Activated CD4-positive, alpha-beta T cell treated with anti-CD3 and anti-CD28 coated beads, Interleukin-2, amount 50 U/mL, for 4 hours (primary cell): ENCODE measurements at regions not wholly inside any gene's neighbourhood (a gene's known extent, or its start where the extent isn't known, plus 50 kb on each side); places are given as distances from the start of the nearest gene placed in this dataset.
A peak's percentile ranks its signal among the peaks of the same experiment; 100 is the strongest.

Experiments
- DNase-seq, 2 experiments: peaks; one replicate each; pipeline ENCODE4 v3.0.0-alpha.2; 2020

GRCh38 chr21:38997051-38997842 lies 186.0 kb downstream of the PSMG1 start:
- DNase-seq = no peak

- no peak for DNase-seq
Measured at GRCh38 chr21:38996355-38996754, 186.9 kb downstream of the PSMG1 start.

GRCh38 chr21:38995731-38996130 lies 187.5 kb downstream of the PSMG1 start:
- no peak for DNase-seq

GRCh38 chr21:38995071-38995669 lies 188.1 kb downstream of the PSMG1 start:
- no peak for DNase-seq

- DNase-seq = no peak
Measured at GRCh38 chr21:38994042-38994441, 188.3 kb downstream of the ETS2 start.

GRCh38 chr21:38993561-38993960 lies 187.8 kb downstream of the ETS2 start:
- DNase-seq = no peak

GRCh38 chr21:38992737-38993136 lies 187.0 kb downstream of the ETS2 start:
- DNase-seq = no peak

- no peak for DNase-seq
Measured at GRCh38 chr21:38990424-38990794, 184.7 kb downstream of the ETS2 start.

GRCh38 chr21:38989745-38990423 lies 184.2 kb downstream of the ETS2 start:
- DNase-seq = no peak

GRCh38 chr21:38989379-38989744 lies 183.6 kb downstream of the ETS2 start:
- DNase-seq = no peak

GRCh38 chr21:38988509-38989378 lies 183.0 kb downstream of the ETS2 start:
- DNase-seq = no peak

- no peak for DNase-seq
Measured at GRCh38 chr21:38987633-38988508, 182.1 kb downstream of the ETS2 start.

- DNase-seq = no peak
Measured at GRCh38 chr21:38986806-38987632, 181.3 kb downstream of the ETS2 start.

- DNase-seq = no peak
Measured at GRCh38 chr21:38986406-38986805, 180.7 kb downstream of the ETS2 start.

- DNase-seq = peak in 1 of 2 experiments; percentile 7
Measured at GRCh38 chr21:38985568-38986378, 180.0 kb downstream of the ETS2 start.

GRCh38 chr21:38984982-38985567 lies 179.3 kb downstream of the ETS2 start:
- DNase-seq = no peak

- DNase-seq = no peak
Measured at GRCh38 chr21:38984568-38984967, 178.8 kb downstream of the ETS2 start.

- no peak for DNase-seq
Measured at GRCh38 chr21:38983560-38983959, 177.8 kb downstream of the ETS2 start.

- DNase-seq = no peak
Measured at GRCh38 chr21:38982804-38983203, 177.1 kb downstream of the ETS2 start.

- no peak for DNase-seq
Measured at GRCh38 chr21:38982096-38982495, 176.4 kb downstream of the ETS2 start.
